H1 (cell line): ENCODE measurements at regions not wholly inside any gene's neighbourhood (a gene's known extent, or its start where the extent isn't known, plus 50 kb on each side); places are given as distances from the start of the nearest gene placed in this dataset.

Experiments used
- CTCF ChIA-PET: fragments of 300-600 bp; sonication (Branson Sonifier 250); formaldehyde crosslinking; loops from one replicate; lab custom pipeline; 2021; ENCODE audit not compliant: partially characterized antibody; lab: Charles Lee
- POLR2A ChIA-PET: fragments of 300-600 bp; sonication (Branson Sonifier 250); formaldehyde crosslinking; loops from one replicate; lab custom pipeline; 2021; ENCODE audit warnings: inconsistent platforms; ENCODE audit not compliant: partially characterized antibody; lab: Charles Lee
- DNase-seq, 2 experiments: peaks; one replicate each; pipeline versions ENCODE4 v3.0.0 to v3.0.0-alpha.2; 2010 to 2022; ENCODE audit warnings: low spot score in 2 of 2, low read depth in 1 of 2, mixed read lengths in 1 of 2
- FAIRE-seq: peaks from 2 replicates; lab custom pipeline; 2011; peaks lifted over from hg19 to GRCh38; lab: Jason Lieb, UNC
- H2AFZ ChIP-seq: 2 replicates; pipeline ENCODE4 v1.8.1; 2012; ENCODE audit warnings: low read length, inconsistent platforms
- H2AK5ac ChIP-seq: 2 replicates; pipeline ENCODE4 v1.6.1; 2013; ENCODE audit warnings: low read depth, low read length
- H2BK120ac ChIP-seq: replicated peaks from 2 replicates; pipeline ENCODE3; 2013; ENCODE audit warnings: low read depth, low read length, inconsistent platforms
- H2BK12ac ChIP-seq: 2 replicates; pipeline ENCODE4 v1.6.1; 2013; ENCODE audit warnings: low read depth, low read length
- H2BK15ac ChIP-seq: 2 replicates; pipeline ENCODE4 v1.6.1; 2013; ENCODE audit warnings: low read length
- H2BK20ac ChIP-seq: 2 replicates; pipeline ENCODE4 v1.6.1; 2013; ENCODE audit warnings: low read length
- H2BK5ac ChIP-seq: 2 replicates; pipeline ENCODE4 v1.6.1; 2013; ENCODE audit warnings: low read depth, low read length
- H3K14ac ChIP-seq: 2 replicates; pipeline ENCODE4 v1.6.1; 2013; ENCODE audit warnings: inconsistent platforms; ENCODE audit not compliant: insufficient read length
- H3K18ac ChIP-seq: 2 replicates; pipeline ENCODE4 v1.6.1; 2013; ENCODE audit warnings: low read length; ENCODE audit errors: extremely low read depth
- H3K23ac ChIP-seq: 2 replicates; pipeline ENCODE4 v1.6.1; 2013; ENCODE audit warnings: inconsistent platforms; ENCODE audit not compliant: insufficient read length
- H3K23me2 ChIP-seq: 2 replicates; pipeline ENCODE4 v1.6.1; 2013; ENCODE audit warnings: low read depth, low read length
- H3K27ac ChIP-seq: 2 replicates; pipeline ENCODE4 v1.6.1; 2011; ENCODE audit warnings: low read depth, low read length, inconsistent platforms
- H3K27me3 ChIP-seq, 4 experiments: replicated peaks in 1 of 4; 1 replicate in 1 of 4; 2 replicates in 3 of 4; pipeline versions ENCODE4 v1.6.1 to v1.8.1; 2011 to 2013; ENCODE audit warnings: low read length in 3 of 4, mild to moderate bottlenecking in 3 of 4, inconsistent platforms in 2 of 4, mixed read lengths in 2 of 4, moderate library complexity in 1 of 4; ENCODE audit not compliant: control insufficient read depth in 3 of 4, insufficient read depth in 3 of 4; ENCODE audit errors: extremely low read depth in 1 of 4
- H3K36me3 ChIP-seq, 4 experiments: 2 replicates each; pipeline versions ENCODE4 v1.6.1 to v1.8.1; 2011 to 2013; ENCODE audit warnings: mild to moderate bottlenecking in 4 of 4, low read length in 3 of 4, moderate library complexity in 2 of 4, control low read depth in 1 of 4, inconsistent platforms in 1 of 4; ENCODE audit not compliant: insufficient read depth in 4 of 4, control insufficient read depth in 2 of 4
- H3K4ac ChIP-seq: replicated peaks from 2 replicates; pipeline ENCODE3; 2013; ENCODE audit warnings: low read length, low read depth, mixed read lengths, inconsistent platforms; ENCODE audit not compliant: insufficient read length
- H3K4me1 ChIP-seq, 4 experiments: replicated peaks in 1 of 4; 1 replicate in 1 of 4; 2 replicates in 3 of 4; pipeline versions ENCODE4 v1.6.1 to v1.8.1; 2011 to 2013; ENCODE audit warnings: low read length in 3 of 4, inconsistent platforms in 2 of 4, mixed read lengths in 1 of 4; ENCODE audit not compliant: insufficient read depth in 4 of 4, control insufficient read depth in 3 of 4
- H3K4me2 ChIP-seq, 2 experiments: 2 replicates each; pipeline versions ENCODE4 v1.6.1 to v1.8.1; 2011 to 2013; ENCODE audit warnings: low read depth in 2 of 2, low read length in 2 of 2, control low read depth in 1 of 2, inconsistent platforms in 1 of 2, mild to moderate bottlenecking in 1 of 2; ENCODE audit not compliant: insufficient read depth in 1 of 2
- H3K4me3 ChIP-seq, 4 experiments: fragments of 200-600, 300-600 bp in 1 of 4; sonication (generic), shearing (Covaris generic), sonication (Bioruptor Twin) in 1 of 4; 2 replicates each; pipeline versions ENCODE4 v1.5.1 to v1.8.1; 2011 to 2016; ENCODE audit warnings: low read length in 4 of 4, low read depth in 3 of 4, control low read depth in 2 of 4, inconsistent platforms in 2 of 4, mild to moderate bottlenecking in 2 of 4, mixed read lengths in 1 of 4, moderate library complexity in 1 of 4; ENCODE audit not compliant: insufficient read depth in 2 of 4; ENCODE audit errors: extremely low read depth in 1 of 4
- H3K56ac ChIP-seq: replicated peaks from 2 replicates; pipeline ENCODE3; 2013; ENCODE audit warnings: low read depth, mild to moderate bottlenecking, mixed read lengths, low read length, inconsistent platforms; ENCODE audit not compliant: insufficient read length
- H3K79me1 ChIP-seq: 2 replicates; pipeline ENCODE4 v1.6.1; 2013; ENCODE audit warnings: low read depth, low read length, control low read depth
- H3K79me2 ChIP-seq, 2 experiments: 2 replicates each; pipeline versions ENCODE4 v1.6.1 to v1.8.1; 2012 to 2013; ENCODE audit warnings: low read length in 2 of 2, mild to moderate bottlenecking in 2 of 2, inconsistent platforms in 1 of 2; ENCODE audit not compliant: insufficient read depth in 2 of 2, control insufficient read depth in 1 of 2
- H3K9ac ChIP-seq, 4 experiments: replicated peaks in 1 of 4; 1 replicate in 1 of 4; 2 replicates in 3 of 4; pipeline versions ENCODE4 v1.6.1 to v1.8.1; 2011 to 2013; ENCODE audit warnings: low read depth in 3 of 4, low read length in 3 of 4, control low read depth in 2 of 4, mild to moderate bottlenecking in 2 of 4, moderate library complexity in 2 of 4, inconsistent platforms in 1 of 4; ENCODE audit errors: extremely low read depth in 1 of 4
- H3K9me3 ChIP-seq, 2 experiments: 2 replicates each; pipeline versions ENCODE4 v1.6.1 to v1.8.1; 2012 to 2013; ENCODE audit warnings: mild to moderate bottlenecking in 2 of 2, moderate library complexity in 2 of 2, control low read depth in 1 of 2, inconsistent platforms in 1 of 2, low read depth in 1 of 2, low read length in 1 of 2, mixed read lengths in 1 of 2; ENCODE audit not compliant: insufficient read depth in 2 of 2
- H4K20me1 ChIP-seq, 2 experiments: replicated peaks in 1 of 2; 2 replicates each; pipeline versions ENCODE3 to v1.8.1; 2011 to 2013; ENCODE audit warnings: inconsistent platforms in 2 of 2, low read length in 2 of 2, mild to moderate bottlenecking in 1 of 2; ENCODE audit not compliant: insufficient read depth in 2 of 2, control insufficient read depth in 1 of 2
- H4K5ac ChIP-seq: 2 replicates; pipeline ENCODE4 v1.6.1; 2013; ENCODE audit warnings: low read length, low read depth, mixed read lengths, inconsistent platforms; ENCODE audit not compliant: insufficient read length
- H4K8ac ChIP-seq: 2 replicates; pipeline ENCODE4 v1.8.0; 2013; ENCODE audit warnings: mild to moderate bottlenecking, moderate library complexity, low read length, inconsistent platforms; ENCODE audit not compliant: insufficient read depth; ENCODE audit errors: extremely low read depth
- H4K91ac ChIP-seq: replicated peaks from 2 replicates; pipeline ENCODE3; 2013; ENCODE audit warnings: low read length, mixed read lengths, inconsistent platforms; ENCODE audit not compliant: insufficient read length
- ASH2L ChIP-seq: fragments of 200-600, 300-600 bp; sonication (generic); IDR thresholded peaks from one replicate; pipeline ENCODE4 v1.7.1; 2017; ENCODE audit warnings: low read length
- CHD1 ChIP-seq: IDR thresholded peaks from 2 replicates; pipeline ENCODE4 v1.6.1; 2012; ENCODE audit warnings: low read depth, low read length, improper control_type of control experiment
- CREB1 ChIP-seq: IDR thresholded peaks from 2 replicates; pipeline ENCODE4 v1.6.1; 2012; ENCODE audit warnings: inconsistent platforms
- JUN ChIP-seq: IDR thresholded peaks from 2 replicates; pipeline ENCODE4 v1.6.1; 2011; ENCODE audit warnings: low read depth, mild to moderate bottlenecking, improper control_type of control experiment, low read length
- MAFK ChIP-seq: IDR thresholded peaks from 2 replicates; pipeline ENCODE4 v1.6.1; 2012; ENCODE audit warnings: low read depth, mild to moderate bottlenecking, improper control_type of control experiment, low read length
- POLR2A ChIP-seq, 2 experiments: IDR thresholded peaks; 1 replicate in 1 of 2; 2 replicates in 1 of 2; pipeline ENCODE4 v1.6.1; 2011; ENCODE audit warnings: low read depth in 2 of 2, low read length in 2 of 2, mild to moderate bottlenecking in 2 of 2; ENCODE audit errors: control extremely low read depth in 1 of 2
- RAD21 ChIP-seq, 2 experiments: IDR thresholded peaks in 1 of 2; conservative IDR thresholded peaks in 1 of 2; 2 replicates each; pipeline ENCODE4 v1.6.1; 2011; ENCODE audit warnings: low read depth in 2 of 2, low read length in 2 of 2, improper control_type of control experiment in 1 of 2, inconsistent platforms in 1 of 2, mild to moderate bottlenecking in 1 of 2, moderate library complexity in 1 of 2
- RBBP5 ChIP-seq: IDR thresholded peaks from 2 replicates; pipeline ENCODE4 v1.7.1; 2012; ENCODE audit warnings: low read depth, mild to moderate bottlenecking, inconsistent platforms, low read length, moderate library complexity, borderline replicate concordance
- SAP30 ChIP-seq: fragments of 300-600 bp; sonication (generic); IDR thresholded peaks from 2 replicates; pipeline ENCODE4 v1.7.1; 2012; ENCODE audit warnings: low read length, moderate library complexity, mild to moderate bottlenecking, inconsistent platforms; ENCODE audit not compliant: insufficient read depth, insufficient replicate concordance
- SIX5 ChIP-seq: IDR thresholded peaks from 2 replicates; pipeline ENCODE4 v1.6.1; 2011; ENCODE audit warnings: mild to moderate bottlenecking, low read depth, low read length
- SP4 ChIP-seq: IDR thresholded peaks from 2 replicates; pipeline ENCODE4 v1.6.1; 2012; ENCODE audit warnings: low read length, inconsistent platforms
- ZNF274 ChIP-seq: IDR thresholded peaks from 2 replicates; pipeline ENCODE4 v1.7.0; 2012; ENCODE audit warnings: low read length, borderline replicate concordance; ENCODE audit errors: extremely low read depth
- TF ChIP-seq, protein P1 (sequence below): IDR thresholded peaks from 2 replicates; pipeline ENCODE4 v1.6.1; 2012; ENCODE audit warnings: low read length, inconsistent platforms
- TF ChIP-seq, protein P2 (sequence below): IDR thresholded peaks from 2 replicates; pipeline ENCODE4 v1.6.1; 2011; ENCODE audit warnings: low read length, improper control_type of control experiment

DNA sequence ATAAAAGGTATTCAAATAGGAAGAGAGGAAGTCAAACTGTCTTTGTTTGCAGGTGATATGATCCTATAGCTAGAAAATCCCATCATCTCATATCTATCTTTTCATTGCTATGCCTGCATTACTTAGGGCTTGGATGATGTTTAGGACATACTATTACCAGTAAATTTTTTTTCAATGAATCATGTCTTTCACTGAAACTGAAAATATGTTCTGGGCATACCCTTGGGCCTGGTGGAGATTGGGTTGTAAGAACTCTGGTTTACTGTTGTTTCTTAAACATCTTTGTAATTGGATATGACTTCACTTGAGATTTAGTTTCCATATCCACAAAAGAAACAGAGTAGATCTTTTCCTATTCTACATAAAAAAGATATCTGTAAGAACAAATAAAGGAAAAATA, 502.2 kb upstream of the PRMT6 start:
- H3K23me2 ChIP-seq, result no peaks in the 10 kb centered on the region
- POLR2A ChIA-PET, result no interaction called here
- no peaks in the 10 kb centered on the region for H3K36me3 ChIP-seq
- H2BK120ac ChIP-seq, result no peak overlapping the region
- no peak overlapping the region for H4K8ac ChIP-seq
- H3K56ac ChIP-seq, result no peak overlapping the region
- CTCF ChIA-PET, result no interaction called here
- no peak overlapping the region for H3K4me2 ChIP-seq
- no peak overlapping the region for H2AFZ ChIP-seq
- H2AK5ac ChIP-seq, result no peak overlapping the region
- no peaks in the 10 kb centered on the region for H3K27me3 ChIP-seq
- H3K27ac ChIP-seq, result no peak overlapping the region
- no peak overlapping the region for H3K4ac ChIP-seq
- DNase-seq (no peak), FAIRE-seq (no peak)
- no peaks in the 10 kb centered on the region for H3K9me3 ChIP-seq
- H3K4me1 ChIP-seq, result no peaks in the 10 kb centered on the region
- no peaks in the 10 kb centered on the region for H4K20me1 ChIP-seq
- no peak overlapping the region for H3K23ac ChIP-seq
- H4K91ac ChIP-seq, result no peak overlapping the region
- no peaks in the 10 kb centered on the region for H3K79me1 ChIP-seq
- H2BK20ac ChIP-seq, result no peak overlapping the region
- H4K5ac ChIP-seq, result no peak overlapping the region
- H3K9ac ChIP-seq, result no peak overlapping the region
- no peak overlapping the region for H3K14ac ChIP-seq
- H3K4me3 ChIP-seq, result no peak overlapping the region
- no peak overlapping the region for H2BK5ac ChIP-seq
- H3K18ac ChIP-seq, result no peak overlapping the region
- no peak overlapping the region for H2BK12ac ChIP-seq
- no peak overlapping the region for H2BK15ac ChIP-seq
- H3K79me2 ChIP-seq, result no peaks in the 10 kb centered on the region
- TF ChIP-seq, protein P1, sequence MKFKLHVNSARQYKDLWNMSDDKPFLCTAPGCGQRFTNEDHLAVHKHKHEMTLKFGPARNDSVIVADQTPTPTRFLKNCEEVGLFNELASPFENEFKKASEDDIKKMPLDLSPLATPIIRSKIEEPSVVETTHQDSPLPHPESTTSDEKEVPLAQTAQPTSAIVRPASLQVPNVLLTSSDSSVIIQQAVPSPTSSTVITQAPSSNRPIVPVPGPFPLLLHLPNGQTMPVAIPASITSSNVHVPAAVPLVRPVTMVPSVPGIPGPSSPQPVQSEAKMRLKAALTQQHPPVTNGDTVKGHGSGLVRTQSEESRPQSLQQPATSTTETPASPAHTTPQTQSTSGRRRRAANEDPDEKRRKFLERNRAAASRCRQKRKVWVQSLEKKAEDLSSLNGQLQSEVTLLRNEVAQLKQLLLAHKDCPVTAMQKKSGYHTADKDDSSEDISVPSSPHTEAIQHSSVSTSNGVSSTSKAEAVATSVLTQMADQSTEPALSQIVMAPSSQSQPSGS, result no peak
- TF ChIP-seq RAD21 (IDR thresholded peaks at IDR 0.05 in 1 of 2, conservative IDR thresholded peaks at IDR 0.05 in 1 of 2; ENCODE audit: low read depth in 2 of 2, low read length in 2 of 2) (no peak), CREB1 (no peak), CHD1 (no peak), MAFK (no peak), ASH2L (no peak), SAP30 (no peak), SP4 (no peak), JUN (no peak), POLR2A (IDR thresholded peaks at IDR 0.05; ENCODE audit: control extremely low read depth in 1 of 2, low read depth in 2 of 2, low read length in 2 of 2) (no peak), RBBP5 (no peak), ZNF274 (no peak), SIX5 (no peak)
- TF ChIP-seq, protein P2, sequence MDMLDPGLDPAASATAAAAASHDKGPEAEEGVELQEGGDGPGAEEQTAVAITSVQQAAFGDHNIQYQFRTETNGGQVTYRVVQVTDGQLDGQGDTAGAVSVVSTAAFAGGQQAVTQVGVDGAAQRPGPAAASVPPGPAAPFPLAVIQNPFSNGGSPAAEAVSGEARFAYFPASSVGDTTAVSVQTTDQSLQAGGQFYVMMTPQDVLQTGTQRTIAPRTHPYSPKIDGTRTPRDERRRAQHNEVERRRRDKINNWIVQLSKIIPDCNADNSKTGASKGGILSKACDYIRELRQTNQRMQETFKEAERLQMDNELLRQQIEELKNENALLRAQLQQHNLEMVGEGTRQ, result no peak
